GM23248 (cell line): ENCODE measurements at regions not wholly inside any gene's neighbourhood (a gene's known extent, or its start where the extent isn't known, plus 50 kb on each side); places are given as distances from the start of the nearest gene placed in this dataset.

Experiments
- EZH2 ChIP-seq: fragments of 200-600 bp; sonication (generic); IDR thresholded peaks from 2 replicates; pipeline ENCODE4 v1.6.1; 2018; ENCODE audit warnings: antibody characterized with exemption, mild to moderate bottlenecking; ENCODE audit not compliant: insufficient read depth, poor library complexity, severe bottlenecking
- EZH2phosphoT487 ChIP-seq: fragments of 200-600 bp; sonication (generic); IDR thresholded peaks from 2 replicates; pipeline ENCODE4 v1.6.1; 2018; ENCODE audit warnings: antibody characterized with exemption, moderate library complexity, mild to moderate bottlenecking, low read depth; ENCODE audit not compliant: insufficient read depth

DNA sequence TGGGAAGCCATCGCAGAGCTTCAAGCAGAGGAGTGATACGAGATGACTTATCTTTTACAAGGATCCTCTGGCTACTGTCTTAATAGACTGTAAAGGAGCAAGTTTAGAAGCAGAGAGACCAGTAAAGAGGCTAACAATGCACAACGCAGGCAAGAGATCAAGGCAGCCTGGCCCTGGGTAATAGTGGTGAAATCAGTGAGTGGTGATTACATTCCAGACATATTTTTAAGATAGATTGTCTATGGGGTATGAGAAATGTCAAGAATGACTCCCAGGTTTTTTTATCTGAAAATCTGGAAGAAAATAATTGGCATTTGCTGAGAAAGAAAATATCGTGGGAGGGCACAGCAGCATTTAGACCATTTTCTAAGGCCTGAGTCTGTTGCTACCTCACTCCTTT is 213.6 kb upstream of the HTR1E start:
- TF ChIP-seq EZH2 = no peak
- TF ChIP-seq EZH2phosphoT487 = no peak
